GM13976 (cell line): ENCODE measurements at regions not wholly inside any gene's neighbourhood (a gene's known extent, or its start where the extent isn't known, plus 50 kb on each side); places are given as distances from the start of the nearest gene placed in this dataset.

Experiments
- DNase-seq: peaks from one replicate; pipeline ENCODE4 v3.0.0; 2012; ENCODE audit warnings: low spot score
- in situ Hi-C: fragments of 300-500 bp; cut with MboI; formaldehyde crosslinking; loops from one replicate; pipeline ENCODE4 v1.12.0; 2022; ENCODE audit warnings: low sequenced_read_pairs, mixed read lengths, inconsistent platforms; ENCODE audit not compliant: unreplicated experiment
- TF ChIP-seq, protein P1 (sequence below): IDR thresholded peaks from 2 replicates; pipeline ENCODE4 v1.5.1; 2012; ENCODE audit warnings: borderline replicate concordance, mild to moderate bottlenecking; ENCODE audit not compliant: insufficient read depth; ENCODE audit errors: extremely low read depth, missing control alignments, control extremely low read depth

DNA sequence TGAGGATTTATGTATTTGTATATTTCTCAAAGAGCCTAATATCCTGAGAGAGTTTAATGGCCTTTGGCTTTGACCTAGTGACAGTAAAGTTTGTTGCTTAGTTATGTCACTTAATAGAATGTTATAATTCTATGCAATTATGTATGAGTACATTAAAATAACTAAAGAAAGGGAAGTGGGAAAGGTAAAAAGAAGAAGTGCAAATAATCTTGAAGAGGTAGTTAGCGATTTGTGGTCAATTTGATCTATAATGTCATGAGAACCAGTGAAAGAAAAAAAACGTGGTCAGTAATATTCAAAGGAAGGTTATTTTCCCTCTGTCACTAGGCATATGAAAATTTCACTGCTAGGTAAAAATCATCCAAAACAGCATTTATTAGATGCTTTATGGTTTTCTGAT is 143.4 kb upstream of the LSM8 start:
- TF ChIP-seq, protein P1, sequence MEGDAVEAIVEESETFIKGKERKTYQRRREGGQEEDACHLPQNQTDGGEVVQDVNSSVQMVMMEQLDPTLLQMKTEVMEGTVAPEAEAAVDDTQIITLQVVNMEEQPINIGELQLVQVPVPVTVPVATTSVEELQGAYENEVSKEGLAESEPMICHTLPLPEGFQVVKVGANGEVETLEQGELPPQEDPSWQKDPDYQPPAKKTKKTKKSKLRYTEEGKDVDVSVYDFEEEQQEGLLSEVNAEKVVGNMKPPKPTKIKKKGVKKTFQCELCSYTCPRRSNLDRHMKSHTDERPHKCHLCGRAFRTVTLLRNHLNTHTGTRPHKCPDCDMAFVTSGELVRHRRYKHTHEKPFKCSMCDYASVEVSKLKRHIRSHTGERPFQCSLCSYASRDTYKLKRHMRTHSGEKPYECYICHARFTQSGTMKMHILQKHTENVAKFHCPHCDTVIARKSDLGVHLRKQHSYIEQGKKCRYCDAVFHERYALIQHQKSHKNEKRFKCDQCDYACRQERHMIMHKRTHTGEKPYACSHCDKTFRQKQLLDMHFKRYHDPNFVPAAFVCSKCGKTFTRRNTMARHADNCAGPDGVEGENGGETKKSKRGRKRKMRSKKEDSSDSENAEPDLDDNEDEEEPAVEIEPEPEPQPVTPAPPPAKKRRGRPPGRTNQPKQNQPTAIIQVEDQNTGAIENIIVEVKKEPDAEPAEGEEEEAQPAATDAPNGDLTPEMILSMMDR: no peak
- no peak for DNase-seq
- in situ Hi-C loops: no loop called here

DNA sequence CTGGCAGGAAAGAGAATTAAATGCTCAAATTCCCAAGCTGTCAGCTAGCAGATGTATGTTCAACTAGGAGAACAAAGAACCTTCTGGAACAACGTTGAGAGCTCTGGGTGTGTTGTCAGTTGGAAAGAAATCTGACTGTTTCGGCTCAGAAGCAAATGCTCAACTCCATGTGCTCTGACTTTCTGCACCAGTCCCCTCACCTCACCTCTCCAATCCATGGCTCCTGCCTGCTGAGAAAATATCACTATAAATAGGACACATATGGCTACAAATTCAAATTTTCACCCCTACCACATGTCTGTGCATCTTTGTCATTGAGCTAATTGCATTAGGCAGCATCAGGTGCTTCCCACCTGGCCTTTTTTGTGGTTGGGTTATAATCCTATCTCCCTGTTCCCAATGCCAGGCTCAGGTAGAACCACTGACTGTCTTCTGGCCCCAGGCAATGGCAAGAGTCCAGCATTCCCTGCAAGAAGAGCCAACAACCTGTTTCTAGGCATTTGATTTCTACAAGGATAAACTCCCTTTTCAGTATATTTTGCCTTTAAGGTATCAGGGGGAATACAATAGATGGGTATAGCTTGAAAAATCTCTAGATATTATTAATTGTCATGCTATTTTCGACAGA is 142.6 kb upstream of the LSM8 start:
- TF ChIP-seq, protein P1: no peak
- DNase-seq: no peak
- in situ Hi-C loops: no loop called here

GRCh38 chr7:118045629-118046028 is 138.3 kb upstream of the LSM8 start:
- TF ChIP-seq, protein P1: no peak
- in situ Hi-C loops: no loop called here
- no peak for DNase-seq

- TF ChIP-seq, protein P1: no peak
- in situ Hi-C loops: no loop called here
- no peak for DNase-seq
These were observed 137.9 kb upstream of the LSM8 start for GRCh38 chr7:118046086-118046485.

GRCh38 chr7:118046801-118047200 is 137.2 kb upstream of the LSM8 start:
- TF ChIP-seq, protein P1: no peak
- in situ Hi-C loops: no loop called here
- DNase-seq: no peak

- no peak for DNase-seq
- TF ChIP-seq, protein P1: no peak
- in situ Hi-C loops: no loop called here
These were observed 131.6 kb upstream of the LSM8 start for GRCh38 chr7:118052336-118052735.
